IMR-90 (cell line): ENCODE measurements at regions not wholly inside any gene's neighbourhood (a gene's known extent, or its start where the extent isn't known, plus 50 kb on each side); places are given as distances from the start of the nearest gene placed in this dataset.

ENCODE experiments used
- ATAC-seq: fragments of 200-7000 bp; cut with Tn5 transposase; 2 replicates; pipeline ENCODE4 v1.9.1; 2020; ENCODE audit warnings: low read depth, mild to moderate bottlenecking, moderate library complexity
- BruUV-seq: library from RNA; stranded (reverse); fragments of 400-500 nt; replicated peaks from 2 replicates; lab custom pipeline; 2021; lab: Mats Ljungman, UMichigan
- CTCF ChIA-PET: fragments of 300-600 bp; formaldehyde crosslinking; extraction: SDS; loops from one replicate; lab custom pipeline; 2021; ENCODE audit warnings: antibody characterized with exemption; lab: Yijun Ruan, JAX
- POLR2A ChIA-PET: fragments of 300-600 bp; sonication (Branson Sonifier 250); formaldehyde crosslinking; loops from one replicate; lab custom pipeline; 2022; ENCODE audit warnings: antibody characterized with exemption; ENCODE audit not compliant: unreplicated experiment; lab: Charles Lee
- DNase-seq: peaks from one replicate; pipeline ENCODE4 v3.0.0; 2013
- H2AFZ ChIP-seq: replicated peaks from 2 replicates; pipeline ENCODE3; 2013; ENCODE audit warnings: low read length, mild to moderate bottlenecking; ENCODE audit not compliant: poor library complexity
- H2AK5ac ChIP-seq: 2 replicates; pipeline ENCODE4 v1.6.1; 2013; ENCODE audit warnings: low read depth, low read length, inconsistent platforms
- H2AK9ac ChIP-seq: replicated peaks from 2 replicates; pipeline ENCODE3; 2013; ENCODE audit warnings: mild to moderate bottlenecking, low read depth, low read length, moderate library complexity; ENCODE audit not compliant: poor library complexity
- H2BK120ac ChIP-seq: 2 replicates; pipeline ENCODE4 v1.6.1; 2013; ENCODE audit warnings: low read depth, low read length, inconsistent platforms
- H2BK15ac ChIP-seq: 3 replicates; pipeline ENCODE4 v1.6.1; 2013; ENCODE audit warnings: low read depth, low read length, inconsistent platforms
- H2BK20ac ChIP-seq: 2 replicates; pipeline ENCODE4 v1.6.1; 2013; ENCODE audit warnings: low read depth, mild to moderate bottlenecking, inconsistent platforms, low read length, moderate library complexity
- H2BK5ac ChIP-seq: 2 replicates; pipeline ENCODE4 v1.6.1; 2013; ENCODE audit warnings: mild to moderate bottlenecking, low read depth, low read length, inconsistent platforms; ENCODE audit not compliant: poor library complexity, severe bottlenecking
- H3K14ac ChIP-seq: replicated peaks from 2 replicates; pipeline ENCODE4 v1.6.1; 2013; ENCODE audit warnings: low read depth, low read length, inconsistent platforms
- H3K18ac ChIP-seq: 2 replicates; pipeline ENCODE4 v1.6.1; 2013; ENCODE audit warnings: low read depth, low read length, control low read depth
- H3K23ac ChIP-seq: 2 replicates; pipeline ENCODE4 v1.6.1; 2013; ENCODE audit warnings: low read depth, low read length, inconsistent platforms
- H3K27ac ChIP-seq: 2 replicates; pipeline ENCODE4 v1.5.1; 2013; ENCODE audit warnings: mild to moderate bottlenecking, control low read depth, low read length; ENCODE audit not compliant: insufficient read depth
- H3K27me3 ChIP-seq: 2 replicates; pipeline ENCODE4 v1.6.1; 2013; ENCODE audit warnings: low read length; ENCODE audit not compliant: control insufficient read depth, insufficient read depth
- H3K36me3 ChIP-seq: 2 replicates; pipeline ENCODE4 v1.6.1; 2013; ENCODE audit warnings: low read length, mixed read lengths; ENCODE audit not compliant: control insufficient read depth, insufficient read depth
- H3K4ac ChIP-seq: 2 replicates; pipeline ENCODE4 v1.6.1; 2013; ENCODE audit warnings: low read depth, low read length, inconsistent platforms
- H3K4me1 ChIP-seq: 2 replicates; pipeline ENCODE4 v1.6.1; 2013; ENCODE audit warnings: low read length, mixed read lengths; ENCODE audit not compliant: control insufficient read depth, insufficient read depth
- H3K4me2 ChIP-seq: 2 replicates; pipeline ENCODE4 v1.6.1; 2013; ENCODE audit warnings: low read depth, mild to moderate bottlenecking, control low read depth, low read length, moderate library complexity
- H3K4me3 ChIP-seq: 2 replicates; pipeline ENCODE4 v1.5.1; 2013; ENCODE audit warnings: low read depth, mild to moderate bottlenecking, control low read depth, low read length, moderate library complexity; ENCODE audit not compliant: insufficient read depth
- H3K56ac ChIP-seq: 2 replicates; pipeline ENCODE4 v1.6.1; 2013; ENCODE audit warnings: low read length, inconsistent platforms; ENCODE audit not compliant: insufficient read depth; ENCODE audit errors: extremely low read depth
- H3K79me1 ChIP-seq, 2 experiments: 2 replicates each; pipeline ENCODE4 v1.6.1; 2013; ENCODE audit warnings: low read length in 2 of 2, inconsistent platforms in 1 of 2, low read depth in 1 of 2
- H3K9ac ChIP-seq: 2 replicates; pipeline ENCODE4 v1.6.1; 2013; ENCODE audit warnings: low read depth, low read length, control low read depth
- H3K9me1 ChIP-seq: 2 replicates; pipeline ENCODE4 v1.6.1; 2013; ENCODE audit warnings: low read length, inconsistent platforms; ENCODE audit not compliant: insufficient read depth
- H3K9me3 ChIP-seq: 2 replicates; pipeline ENCODE4 v1.6.1; 2013; ENCODE audit warnings: low read length; ENCODE audit not compliant: control insufficient read depth, insufficient read depth
- H4K20me1 ChIP-seq: 2 replicates; pipeline ENCODE4 v1.6.1; 2013; ENCODE audit warnings: low read length, inconsistent platforms; ENCODE audit not compliant: insufficient read depth
- H4K5ac ChIP-seq: 2 replicates; pipeline ENCODE4 v1.6.1; 2013; ENCODE audit warnings: mild to moderate bottlenecking, low read depth, low read length, control low read depth
- H4K8ac ChIP-seq, 2 experiments: 2 replicates each; pipeline ENCODE4 v1.6.1; 2013; ENCODE audit warnings: low read depth in 2 of 2, low read length in 2 of 2, control low read depth in 1 of 2, inconsistent platforms in 1 of 2
- H4K91ac ChIP-seq: 2 replicates; pipeline ENCODE4 v1.6.1; 2013; ENCODE audit warnings: low read depth, low read length, inconsistent platforms; ENCODE audit not compliant: insufficient read depth
- BHLHE40 ChIP-seq: fragments of 150-350 bp; IDR thresholded peaks from 2 replicates; pipeline ENCODE4 v1.6.1; 2016; ENCODE audit warnings: mild to moderate bottlenecking, low read depth, low read length
- CEBPB ChIP-seq: IDR thresholded peaks from 2 replicates; pipeline ENCODE4 v1.6.1; 2012; ENCODE audit warnings: low read depth, low read length, improper control_type of control experiment
- CHD1 ChIP-seq: IDR thresholded peaks from 2 replicates; pipeline ENCODE4 v1.6.1; 2012; ENCODE audit warnings: low read depth, low read length, improper control_type of control experiment
- CTCF ChIP-seq: conservative IDR thresholded peaks from 2 replicates; pipeline ENCODE4 v1.5.1; 2012; ENCODE audit warnings: mild to moderate bottlenecking, low read depth, low read length, improper control_type of control experiment
- FOS ChIP-seq: fragments of 150-350 bp; IDR thresholded peaks from 2 replicates; pipeline ENCODE4 v1.6.1; 2016; ENCODE audit warnings: low read depth, low read length
- MAZ ChIP-seq: IDR thresholded peaks from 2 replicates; pipeline ENCODE4 v1.6.1; 2012; ENCODE audit warnings: low read depth, mild to moderate bottlenecking, low read length, improper control_type of control experiment, moderate library complexity, borderline replicate concordance
- MXI1 ChIP-seq: IDR thresholded peaks from 2 replicates; pipeline ENCODE4 v1.6.1; 2012; ENCODE audit warnings: low read depth, mild to moderate bottlenecking, low read length, moderate library complexity, borderline replicate concordance
- NFE2L2 ChIP-seq: fragments of 150-350 bp; IDR thresholded peaks from 2 replicates; pipeline ENCODE4 v1.6.1; 2016; ENCODE audit warnings: low read depth, mild to moderate bottlenecking, low read length
- POLR2A ChIP-seq: IDR thresholded peaks from 2 replicates; pipeline ENCODE4 v1.6.1; 2012; ENCODE audit warnings: mild to moderate bottlenecking, low read depth, low read length
- RAD21 ChIP-seq: IDR thresholded peaks from 2 replicates; pipeline ENCODE4 v1.6.1; 2012; ENCODE audit warnings: low read length, improper control_type of control experiment
- RCOR1 ChIP-seq: IDR thresholded peaks from 2 replicates; pipeline ENCODE4 v1.6.1; 2012; ENCODE audit warnings: mild to moderate bottlenecking, low read length, improper control_type of control experiment; ENCODE audit not compliant: insufficient replicate concordance
- SMC3 ChIP-seq: fragments of 150-350 bp; IDR thresholded peaks from 2 replicates; pipeline ENCODE4 v1.6.1; 2016; ENCODE audit warnings: low read depth, mild to moderate bottlenecking, antibody characterized with exemption, low read length, moderate library complexity
- WGBS, 2 experiments: methylation state at CpG; one replicate each; pipeline versions ENCODE4 v1.1.5 to v1.1.7; 2013; ENCODE audit warnings: missing lambda C conversion rate in 2 of 2; ENCODE audit not compliant: insufficient read length in 1 of 2; ENCODE audit errors: extremely low coverage in 2 of 2; 5-methylcytosine and 5-hydroxymethylcytosine counted together
- dilution Hi-C: fragments of 300-500 bp; cut with HindIII; formaldehyde crosslinking; loops from one replicate; pipeline ENCODE4 v1.14.3; 2018; ENCODE audit warnings: low sequenced_read_pairs; ENCODE audit not compliant: unreplicated experiment
- in situ Hi-C: fragments of 300-500 bp; cut with MboI; formaldehyde crosslinking; loops from 3 replicates; pipeline ENCODE4 v1.14.3; 2019; ENCODE audit warnings: low sequenced_read_pairs, inconsistent platforms, mixed read lengths
- intact Hi-C: fragments of 100-400 bp; cut with micrococcal nuclease; formaldehyde crosslinking; loops from 2 replicates; pipeline ENCODE4 v1.10.0; 2022

GRCh38 chr2:144049137-144049536 lies 470.8 kb downstream of the ZEB2 start:
- Histone ChIP-seq H2AK5ac (no peak overlapping the region), H3K79me1 (no peaks in the 10 kb centered on the region), H4K5ac (no peak overlapping the region), H3K9ac (no peak overlapping the region), H2AFZ (no peak overlapping the region), H3K27me3 (no peaks in the 10 kb centered on the region), H2BK5ac (no peak overlapping the region), H3K9me3 (no peaks in the 10 kb centered on the region), H3K4ac (no peak overlapping the region), H2BK120ac (no peak overlapping the region), H2AK9ac (no peak overlapping the region), H2BK15ac (no peak overlapping the region), H3K23ac (no peak overlapping the region), H4K91ac (no peak overlapping the region), H3K4me2 (no peak overlapping the region), H3K56ac (no peak overlapping the region), H3K14ac (no peak overlapping the region), H3K9me1 (no peaks in the 10 kb centered on the region), H3K27ac (no peak overlapping the region), H3K4me1 (no peaks in the 10 kb centered on the region), H4K8ac (no peak overlapping the region), H2BK20ac (no peak overlapping the region), H3K36me3 (no peaks in the 10 kb centered on the region), H3K4me3 (no peak overlapping the region), H3K18ac (no peak overlapping the region), H4K20me1 (no peaks in the 10 kb centered on the region)
- POLR2A ChIA-PET: no interaction called here
- no CpG with 5 or more reads among the region's 3 CpGs for WGBS, 2 experiments
- dilution Hi-C loops (no loop called here), in situ Hi-C loops (no loop called here), intact Hi-C loops (no loop called here)
- ATAC-seq (no peak), DNase-seq (no peak)
- CTCF ChIA-PET: no interaction called here
- BruUV-seq: no TSS peak
- TF ChIP-seq NFE2L2: no peak
- TF ChIP-seq BHLHE40: no peak
- no peak for TF ChIP-seq FOS
- TF ChIP-seq CTCF: no peak
- TF ChIP-seq SMC3: no peak
- no peak for TF ChIP-seq CEBPB
- TF ChIP-seq RAD21: no peak
- no peak for TF ChIP-seq POLR2A
- no peak for TF ChIP-seq MXI1
- TF ChIP-seq CHD1: no peak
- TF ChIP-seq MAZ: no peak
- TF ChIP-seq RCOR1: no peak
